Heart right ventricle (tissue), 16 donors: ENCODE measurements at regions not wholly inside any gene's neighbourhood (a gene's known extent, or its start where the extent isn't known, plus 50 kb on each side); places are given as distances from the start of the nearest gene placed in this dataset.

ENCODE experiments used
- ATAC-seq, 8 donors: fragments of 200-7000 bp; cut with Tn5 transposase; one replicate each; pipeline ENCODE4 v1.9.1; 2020; ENCODE audit warnings: mild to moderate bottlenecking in 8 of 8, moderate library complexity in 8 of 8, moderate number of reproducible peaks in 1 of 8
- DNase-seq, 2 donors: peaks; one replicate each; pipeline ENCODE4 v3.0.0-alpha.2; 2020
- H3K27ac ChIP-seq, 10 donors: fragments of 200-600 bp; sonication (generic) in 2 of 10; one replicate each; pipeline versions ENCODE4 v1.5.0 to v1.8.0; 2020 to 2022; ENCODE audit warnings: mild to moderate bottlenecking in 3 of 10
- H3K27me3 ChIP-seq, 7 donors: fragments of 200-600 bp; one replicate each; pipeline ENCODE4 v1.8.0; 2021 to 2022; ENCODE audit warnings: mild to moderate bottlenecking in 2 of 7
- H3K36me3 ChIP-seq, 9 donors: fragments of 200-600 bp; sonication (generic) in 1 of 9; one replicate each; pipeline versions ENCODE4 v1.5.0 to v1.8.0; 2020 to 2022; ENCODE audit warnings: mild to moderate bottlenecking in 2 of 9
- H3K4me1 ChIP-seq, 9 donors: fragments of 200-600 bp; sonication (generic) in 1 of 9; one replicate each; pipeline versions ENCODE4 v1.5.0 to v1.8.0; 2020 to 2022; ENCODE audit warnings: mild to moderate bottlenecking in 4 of 9
- H3K4me3 ChIP-seq, 10 donors: fragments of 200-600 bp; sonication (generic) in 2 of 10; one replicate each; pipeline versions ENCODE4 v1.5.0 to v1.8.0; 2020 to 2022; ENCODE audit warnings: mild to moderate bottlenecking in 7 of 10, moderate library complexity in 2 of 10
- H3K9me3 ChIP-seq, 11 donors: fragments of 200-600 bp in 10 of 11; sonication (generic) in 2 of 11; one replicate each; pipeline versions ENCODE4 v1.5.0 to v1.8.0; 2013 to 2022; ENCODE audit warnings: mild to moderate bottlenecking in 2 of 11, control low read depth in 1 of 11, moderate library complexity in 1 of 11
- CTCF ChIP-seq, 9 donors: fragments of 200-600 bp; sonication (generic) in 2 of 9; IDR thresholded peaks; one replicate each; pipeline versions ENCODE4 v1.5.0 to v1.8.0; 2021 to 2022; ENCODE audit warnings: antibody characterized with exemption in 9 of 9, mild to moderate bottlenecking in 5 of 9, moderate library complexity in 1 of 9
- WGBS, 2 donors: extraction: QIAGEN DNeasy Blood & Tissue Kit; methylation state at CpG; one replicate each; pipeline ENCODE4 v1.1.7; 2013; ENCODE audit warnings: inconsistent platforms in 1 of 2; 5-methylcytosine and 5-hydroxymethylcytosine counted together
- intact Hi-C, 10 donors: fragments of 100-400 bp; cut with DNase I; formaldehyde crosslinking; loops; one replicate each; pipeline versions ENCODE4 v1.11.1 to v1.14.2; 2022
- donor health status: Arrhythmogenic right ventricular cardiomyopathy.
- donor health status: ischemic (EF 13 %, LVEDD 7.1; RV severe dilation, severe dysfunction).
- donor health status: healthy with polysubstance abuse.
- donor health status: DM: no; HTN: yes; CAD: no.
- donor health status: DM: no; HTN: no; CAD: no.
- donor health status: ischemic (EF 25% LVEDD 6.9; RV normal size, moderate dysfunction).
- donor health status: ischemic (EF 25% LVEDD 5.7; RV mildly dilated, moderate dysfunction).
- donor health status: healthy.
- donor health status: DM: yes; HTN: yes; CAD: no.
- donor health status: Ischemic cardiomyopathy.
- donor health status: ischemic (EF 35%, LVEDD 5.7; RV mildly dilated, moderate dysfunction).
- donor health status: nonischemic (EF 11% LVEDD 7.7; RV severe dilation, severe dysfunction).
- donor health status: DM: yes; HTN: yes; CAD: no.
- donor health status: PGD.
- donor health status: ischemic (EF 29% LVEDD 5.4; RV normal size, mild dysfunction).
- donor health status: nonischemic (EF 23%, LVEDD 6.1; RV moderate dilation, normal function).

- TF ChIP-seq CTCF (IDR thresholded peaks at IDR 0.05), result no peak
- no peaks in the 10 kb centered on the region for H3K36me3 ChIP-seq
- DNase-seq (no peak), ATAC-seq (no peak)
- no peaks in the 10 kb centered on the region for H3K27me3 ChIP-seq
- no peak overlapping the region for H3K27ac ChIP-seq
- intact Hi-C loops, result no loop called here
- WGBS, 2 donors, result 74 to 78% methylated on average over 11 of the region's 11 CpGs
- peaks cover 0 to 20% (median 11%) of the 10 kb centered on the region in 11 donors for H3K9me3 ChIP-seq
- H3K4me3 ChIP-seq, result no peak overlapping the region
- no peaks in the 10 kb centered on the region for H3K4me1 ChIP-seq
Measured at GRCh38 chr16:87186876-87187533, 130.2 kb downstream of the C16orf95 start.

GRCh38 chr16:87188104-87188503 is 129.1 kb downstream of the C16orf95 start:
- no peaks in the 10 kb centered on the region for H3K27me3 ChIP-seq
- peaks cover 0 to 20% (median 11%) of the 10 kb centered on the region in 11 donors for H3K9me3 ChIP-seq
- no peaks in the 10 kb centered on the region for H3K4me1 ChIP-seq
- no peak for TF ChIP-seq CTCF (IDR thresholded peaks at IDR 0.05)
- ATAC-seq (no peak), DNase-seq (no peak)
- no peak overlapping the region for H3K27ac ChIP-seq
- H3K36me3 ChIP-seq, result no peaks in the 10 kb centered on the region
- intact Hi-C loops, result no loop called here
- H3K4me3 ChIP-seq, result no peak overlapping the region
- WGBS, 2 donors, result 82 to 95% methylated on average over 8 of the region's 8 CpGs

- intact Hi-C loops, result no loop called here
- Histone ChIP-seq H3K4me1 (no peaks in the 10 kb centered on the region), H3K27me3 (peaks cover 0 to 3% (median 0%) of the 10 kb centered on the region in 7 donors), H3K27ac (no peak overlapping the region), H3K9me3 (peaks cover 0 to 20% (median 11%) of the 10 kb centered on the region in 11 donors), H3K36me3 (no peaks in the 10 kb centered on the region), H3K4me3 (no peak overlapping the region)
- no peak for TF ChIP-seq CTCF (IDR thresholded peaks at IDR 0.05)
- no peak for ATAC-seq
- 87 to 93% methylated on average over 8 of the region's 8 CpGs for WGBS, 2 donors
- no peak for DNase-seq
Measured at GRCh38 chr16:87189426-87189825, 127.8 kb downstream of the C16orf95 start.

- Histone ChIP-seq H3K4me1 (no peaks in the 10 kb centered on the region), H3K27me3 (peaks cover 0 to 3% (median 0%) of the 10 kb centered on the region in 7 donors), H3K36me3 (no peaks in the 10 kb centered on the region), H3K4me3 (no peak overlapping the region), H3K27ac (no peak overlapping the region), H3K9me3 (peaks cover 0 to 20% (median 11%) of the 10 kb centered on the region in 11 donors)
- ATAC-seq (no peak), DNase-seq (no peak)
- intact Hi-C loops, result no loop called here
- no peak for TF ChIP-seq CTCF (IDR thresholded peaks at IDR 0.05)
- 92 to 94% methylated on average over 9 of the region's 9 CpGs for WGBS, 2 donors
Measured at GRCh38 chr16:87190288-87191230, 126.6 kb downstream of the C16orf95 start.
